ENCODE measurements at regions not wholly inside any gene's neighbourhood (a gene's known extent, or its start where the extent isn't known, plus 50 kb on each side); places are given as distances from the start of the nearest gene placed in this dataset.
A peak's percentile ranks its signal among the peaks of the same experiment; 100 is the strongest.

DNA sequence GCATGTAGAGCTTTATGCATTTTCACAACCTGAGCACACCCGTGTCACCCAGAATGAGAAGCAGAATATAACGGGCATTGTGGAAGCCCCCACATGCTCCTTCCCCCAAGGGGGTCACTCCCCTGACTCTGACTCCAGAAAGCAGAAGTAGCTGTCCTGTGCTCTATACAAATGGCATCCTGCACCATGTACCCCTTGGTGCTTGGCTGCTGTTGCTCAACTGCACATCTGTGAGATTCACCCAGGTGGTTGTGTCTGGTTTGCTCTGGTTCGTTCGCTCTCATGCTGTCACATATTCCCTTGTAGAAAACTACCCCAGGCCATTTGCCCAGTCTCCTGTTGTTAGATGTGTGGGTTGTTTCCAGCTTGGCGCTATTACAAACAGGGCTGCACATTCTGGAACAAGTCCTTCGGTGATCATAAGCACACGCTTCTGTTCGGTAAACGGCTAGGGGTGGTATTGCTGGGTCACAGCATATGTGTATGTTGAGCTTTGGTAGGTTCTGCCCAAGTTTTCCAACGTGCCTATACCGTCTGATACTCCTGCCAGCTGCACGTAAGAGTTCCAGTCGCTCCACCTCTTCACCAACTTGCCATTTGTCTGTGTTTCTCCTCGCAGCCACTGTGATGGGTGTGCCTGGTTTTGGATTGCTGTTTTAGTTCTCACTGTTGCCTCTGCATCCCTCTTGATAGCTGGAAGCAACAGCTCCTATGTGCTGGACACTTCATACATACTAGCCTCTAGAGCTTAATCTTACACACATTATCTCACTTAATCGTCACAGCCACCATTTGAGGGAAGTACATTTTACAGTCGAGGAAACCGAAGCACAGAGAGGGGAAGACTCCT is 65.4 kb upstream of the SLC6A6 start:
- no peak for DNase-seq (ENCODE audit: low read depth)

DNA sequence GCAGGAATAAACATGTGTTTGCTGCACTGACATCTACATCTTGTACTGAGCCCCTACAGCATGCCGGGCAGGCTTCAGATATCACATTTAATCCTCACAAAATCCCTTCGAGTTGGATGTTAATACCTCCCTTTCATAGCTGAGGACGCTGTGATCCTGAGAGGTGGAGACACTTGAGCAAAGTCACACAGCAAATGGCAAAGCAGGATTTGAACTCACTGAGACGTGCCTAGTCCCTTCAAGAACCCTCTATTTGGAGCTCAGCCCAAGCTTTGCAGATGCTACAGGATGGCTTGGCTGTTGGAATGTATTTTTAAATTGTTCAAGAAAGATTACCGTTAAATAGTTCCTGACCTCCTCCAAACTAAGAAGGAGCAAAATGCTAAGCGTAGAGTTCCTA is 64.6 kb upstream of the SLC6A6 start:
- no peak for DNase-seq (ENCODE audit: low read depth)

DNA sequence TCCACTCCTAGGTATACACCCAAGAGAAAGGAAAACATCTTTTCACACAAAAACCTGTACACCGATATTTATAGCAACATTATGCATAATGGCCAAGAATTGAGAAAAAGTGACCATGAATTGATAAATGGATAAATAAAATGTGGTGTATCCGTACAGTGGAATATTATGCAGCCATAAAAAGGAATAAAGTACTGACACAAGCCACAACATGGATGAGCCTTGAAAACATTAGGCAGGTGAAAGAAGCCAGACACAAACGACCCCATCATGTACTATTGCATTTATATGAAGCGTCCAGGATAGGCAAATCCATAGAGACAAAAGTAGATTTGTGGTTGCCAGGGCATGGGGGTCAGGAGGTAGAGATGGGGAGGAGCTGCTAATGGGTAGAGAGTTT is 64.2 kb upstream of the SLC6A6 start:
- DNase-seq (ENCODE audit: low read depth), result no peak

DNA sequence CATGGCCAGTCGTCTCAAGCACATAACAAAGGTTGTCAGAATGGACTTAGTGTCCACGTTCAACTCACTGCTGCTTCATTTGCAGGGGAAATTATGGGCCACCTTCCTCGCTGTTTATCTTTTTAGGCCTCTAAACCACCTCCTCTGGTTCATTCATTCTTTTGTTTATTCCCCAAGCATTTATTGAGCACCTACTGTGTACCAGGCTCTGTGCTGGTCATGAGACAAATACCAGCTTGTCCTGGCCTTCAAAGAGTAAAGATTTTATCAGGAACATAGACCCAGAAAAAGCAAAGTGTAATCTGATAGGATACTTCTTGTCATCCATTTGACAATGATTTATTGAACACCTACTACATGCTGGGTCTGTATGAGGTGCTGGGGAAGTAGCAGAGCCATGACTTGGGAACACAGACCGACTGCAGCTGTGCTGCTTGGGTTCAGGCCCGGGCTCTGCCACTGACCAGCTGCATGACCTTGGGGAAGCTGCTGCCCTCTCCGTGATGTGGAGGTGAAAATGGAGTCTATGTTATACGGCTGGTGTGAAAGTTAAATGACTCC is 63.4 kb upstream of the SLC6A6 start:
- no peak for DNase-seq (ENCODE audit: low read depth)

DNA sequence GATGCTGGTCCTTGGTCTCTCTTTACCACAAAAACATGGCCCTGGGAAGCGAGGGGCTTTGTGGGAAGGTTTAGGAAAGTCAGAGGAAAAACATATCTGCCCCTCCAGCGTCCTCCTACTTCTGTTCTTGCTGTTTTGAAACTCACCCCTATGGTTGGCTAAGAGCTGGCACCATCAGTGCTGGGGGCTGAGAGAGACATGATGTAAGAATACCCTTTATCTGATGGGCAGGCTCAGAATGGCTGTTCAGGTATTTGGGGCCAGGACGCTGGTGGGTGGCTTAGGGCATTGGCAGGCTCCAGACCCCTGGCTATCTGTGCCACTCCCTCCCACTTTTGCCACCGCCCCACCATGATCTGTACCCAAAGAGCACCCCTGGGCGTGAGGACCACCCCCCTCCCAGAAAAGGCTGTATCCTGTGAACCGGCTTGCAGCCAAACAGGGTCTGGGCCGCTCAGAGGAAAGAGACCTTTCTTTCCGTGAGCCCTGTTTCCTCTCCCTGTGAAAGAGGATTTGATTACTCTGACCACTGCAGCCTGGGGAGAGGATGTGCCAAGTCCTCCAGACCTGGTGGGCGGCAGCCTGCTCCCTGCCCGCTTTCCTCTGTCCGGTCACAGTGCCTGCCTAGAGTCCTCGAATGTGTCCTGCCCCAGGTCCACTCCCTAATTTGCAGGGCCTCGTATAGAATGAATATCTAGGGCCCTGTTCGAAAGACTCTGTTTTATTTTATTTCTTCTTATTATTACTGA is 61.3 kb upstream of the SLC6A6 start:
- no peak for DNase-seq (ENCODE audit: low read depth)

DNA sequence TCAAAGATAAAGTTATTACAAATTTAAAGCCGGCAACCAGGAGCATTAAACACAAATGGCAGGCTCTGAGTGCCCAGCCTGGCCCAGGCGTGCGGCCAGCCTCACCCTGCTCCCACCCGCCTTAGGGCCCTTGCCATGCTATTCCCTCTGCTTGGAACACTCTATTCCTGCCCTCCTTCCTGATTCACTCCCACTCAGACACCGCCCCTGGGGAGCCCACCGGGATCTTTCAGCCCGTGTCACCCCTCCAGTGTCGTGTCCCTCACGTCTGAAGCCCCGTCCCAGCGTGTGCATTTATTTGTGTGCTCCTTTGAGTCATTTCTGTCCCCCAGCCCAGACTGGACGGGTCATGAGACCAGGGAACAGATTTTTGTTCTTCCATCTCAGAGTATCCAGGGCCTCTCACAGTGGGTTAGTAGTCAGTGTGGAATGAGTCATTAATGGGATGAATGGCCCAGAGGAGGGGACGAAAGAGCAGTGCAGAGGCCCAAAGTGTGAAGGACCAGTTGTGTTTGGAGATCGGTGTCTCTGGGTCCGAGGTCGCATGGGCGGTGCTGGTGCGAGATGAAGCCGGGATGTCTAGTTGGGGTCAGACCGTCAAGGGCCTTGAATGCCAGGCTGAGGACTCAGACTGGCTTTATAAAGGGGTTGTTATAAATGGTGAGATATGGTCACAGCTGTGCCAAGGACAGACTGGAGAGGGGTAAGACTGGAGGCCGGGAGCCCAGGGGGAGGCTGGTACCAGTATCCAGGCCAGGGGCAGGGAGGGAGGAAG is 58.9 kb upstream of the SLC6A6 start:
- peak; percentile 41 for DNase-seq (ENCODE audit: low read depth)

DNA sequence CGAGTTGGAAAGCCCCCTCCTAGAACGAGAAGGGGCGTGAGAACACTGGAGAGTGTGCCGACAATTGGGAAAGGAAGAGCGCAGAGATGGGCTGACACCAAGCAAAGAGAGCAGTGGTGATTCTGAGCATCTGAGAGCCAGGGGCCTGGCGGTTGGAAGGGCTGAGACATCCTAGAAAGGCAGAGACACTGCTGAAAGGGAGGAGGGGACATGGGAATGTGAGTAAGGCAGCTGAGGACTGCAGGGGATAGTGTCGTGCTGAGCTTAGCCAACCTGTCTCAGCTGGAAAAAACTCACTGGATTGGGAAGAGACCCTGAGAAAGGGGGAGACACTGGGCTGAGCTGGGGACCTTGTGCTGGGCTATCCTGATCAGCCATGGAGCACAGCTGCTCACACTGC is 58.1 kb upstream of the SLC6A6 start:
- DNase-seq (ENCODE audit: low read depth), result no peak

DNA sequence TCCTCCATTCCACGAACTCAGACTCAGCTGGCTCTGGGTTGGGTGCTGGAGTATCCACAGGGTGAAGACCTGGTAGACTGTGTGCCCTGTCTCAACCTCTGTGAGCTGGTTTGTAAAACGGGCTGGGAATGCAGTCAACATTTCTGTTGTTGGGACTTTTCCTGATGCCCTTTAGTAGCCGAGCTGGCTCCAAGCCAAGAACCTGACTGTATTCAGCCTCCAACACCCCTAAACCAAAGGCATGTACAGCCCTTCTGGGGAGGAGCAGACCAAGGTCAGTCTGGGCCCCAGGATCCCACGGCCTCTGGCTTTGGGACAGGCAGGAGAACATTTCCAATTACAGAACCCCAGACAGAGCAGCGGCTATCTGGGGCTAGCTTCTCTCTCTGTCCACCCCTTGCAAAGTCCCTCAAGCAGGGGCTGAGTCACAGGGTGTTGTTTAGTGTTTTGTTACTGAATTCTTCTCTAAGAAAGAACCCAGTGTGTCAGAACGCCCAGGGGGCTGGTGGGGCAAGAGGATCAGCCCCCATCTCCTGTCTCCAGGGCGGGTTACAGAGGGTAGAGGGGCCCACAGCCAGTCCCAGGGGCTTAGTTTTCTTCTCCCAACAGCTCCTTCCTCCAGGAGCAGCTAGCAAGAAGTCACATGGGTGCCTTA is 56.8 kb upstream of the SLC6A6 start:
- DNase-seq (ENCODE audit: low read depth), result peak; percentile 59

DNA sequence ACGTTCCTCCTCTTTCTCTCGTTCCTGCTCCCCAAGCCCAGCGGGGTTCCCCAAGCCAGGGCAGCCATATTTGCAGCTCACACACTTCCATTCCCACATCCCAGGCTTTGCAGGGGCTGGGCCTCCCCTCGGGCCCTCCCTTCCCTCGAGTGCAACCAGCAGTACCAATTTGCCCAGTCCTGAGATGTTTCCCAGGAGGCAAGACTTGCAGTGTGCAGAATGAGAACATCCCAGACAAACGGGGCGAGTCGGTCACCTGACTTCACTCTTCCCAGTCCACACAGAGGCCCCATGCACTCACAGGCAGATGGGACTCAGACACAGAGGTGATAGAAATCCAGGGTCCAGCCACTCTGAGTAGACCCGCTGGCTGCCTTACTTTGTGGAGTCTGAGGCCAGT is 56.2 kb upstream of the SLC6A6 start:
- DNase-seq (ENCODE audit: low read depth), result no peak

DNA sequence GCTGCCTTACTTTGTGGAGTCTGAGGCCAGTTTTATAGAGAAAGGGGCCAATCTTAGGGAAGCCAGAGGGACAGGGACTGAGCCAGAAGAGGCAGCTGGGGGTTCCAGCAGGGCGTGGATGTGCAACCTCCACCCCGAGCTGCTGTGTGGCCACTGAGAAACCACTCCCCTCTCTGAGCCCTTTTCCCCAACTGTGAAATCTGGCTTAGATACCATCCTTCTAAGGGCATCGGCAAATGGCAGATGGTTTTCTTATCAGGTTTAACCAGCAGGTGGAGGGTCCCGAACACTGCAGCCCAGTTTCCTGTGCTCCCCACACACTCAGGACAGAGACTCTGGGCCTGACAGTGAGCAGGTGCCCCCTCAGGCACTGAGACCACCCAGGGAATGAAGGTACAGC is 55.8 kb upstream of the SLC6A6 start:
- no peak for DNase-seq (ENCODE audit: low read depth)

DNA sequence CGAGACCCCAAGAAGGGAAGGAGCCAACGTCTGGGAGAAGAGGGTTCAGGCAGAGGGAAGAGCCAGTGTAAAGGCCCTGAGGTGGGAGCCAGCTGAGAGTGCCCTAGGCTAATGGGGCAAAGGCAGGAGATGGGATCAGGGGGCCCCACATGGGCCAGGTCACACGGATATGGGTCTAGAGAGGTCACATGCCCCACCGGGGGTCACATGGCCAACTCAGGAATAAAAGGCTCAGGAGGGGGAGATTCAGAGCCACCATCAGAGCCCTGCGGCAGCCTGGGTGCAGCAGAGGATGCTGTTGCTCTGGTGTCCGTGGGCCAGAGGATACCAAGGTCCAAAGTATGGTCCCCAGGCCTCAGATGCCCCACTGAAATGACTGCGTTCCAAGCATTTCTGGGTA is 55.3 kb upstream of the SLC6A6 start:
- DNase-seq (ENCODE audit: low read depth), result no peak

DNA sequence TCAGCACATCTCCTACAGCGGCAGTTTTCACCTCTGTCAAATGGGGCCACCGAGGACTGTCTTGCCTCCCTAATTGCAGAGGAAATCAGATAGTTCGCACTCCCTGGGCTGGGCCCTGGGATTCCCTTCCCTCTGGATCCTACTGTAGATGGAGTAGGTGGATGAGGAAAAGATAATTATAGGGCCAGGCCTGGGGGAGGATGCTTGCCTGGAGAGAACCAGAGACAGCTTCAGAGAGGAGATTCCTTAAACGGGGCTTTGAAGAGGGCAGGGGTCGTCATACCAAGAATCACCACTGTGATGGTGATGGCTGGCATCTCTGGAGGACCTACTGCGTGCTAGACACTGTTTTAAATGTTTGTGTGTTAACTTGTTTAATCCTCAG is 50.8 kb upstream of the SLC6A6 start:
- DNase-seq (ENCODE audit: low read depth), result no peak

DNA sequence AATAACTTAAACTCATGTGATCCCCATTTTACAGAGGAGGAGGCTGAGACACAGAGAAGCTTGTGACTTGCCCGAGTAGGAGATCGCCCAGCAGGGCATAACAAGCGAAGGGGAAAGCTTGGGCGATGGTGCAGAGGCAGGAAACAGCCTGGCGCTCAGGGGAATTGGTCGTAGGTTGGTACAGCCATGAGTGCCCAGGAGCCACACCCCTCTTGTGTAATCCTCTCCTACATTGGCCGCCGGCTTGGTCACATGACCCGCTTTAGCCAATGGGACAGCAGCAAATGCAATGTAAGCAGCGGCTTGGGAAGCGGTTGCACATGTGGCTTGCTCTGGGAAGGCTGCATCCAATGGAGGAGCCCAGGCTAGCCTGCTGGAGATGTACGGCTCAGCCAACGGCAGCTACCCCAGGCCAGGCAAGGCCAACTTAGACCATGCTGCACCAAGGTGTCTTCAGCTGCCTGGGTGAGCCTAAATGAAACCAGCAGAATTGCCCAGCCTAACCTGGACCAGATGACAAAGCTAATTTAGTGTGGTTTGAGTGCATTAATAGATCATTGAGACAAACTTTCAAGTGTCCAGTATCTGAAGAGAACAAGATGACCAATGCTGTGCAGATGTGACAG is 50.3 kb upstream of the SLC6A6 start:
- peak; percentile 32 for DNase-seq (ENCODE audit: low read depth)
